Fibroblast of lung (primary cell): ENCODE measurements at regions not wholly inside any gene's neighbourhood (a gene's known extent, or its start where the extent isn't known, plus 50 kb on each side); places are given as distances from the start of the nearest gene placed in this dataset.

Source experiments
- DNase-seq, 2 donors: peaks; one replicate each; pipeline versions ENCODE4 v3.0.0 to v3.0.0-alpha.2; 2010; ENCODE audit warnings: low read depth in 2 of 2
- H2AFZ ChIP-seq: 2 replicates; pipeline ENCODE4 v1.5.1; 2012; ENCODE audit warnings: low read length, control low read depth, inconsistent platforms
- H3K27ac ChIP-seq: 2 replicates; pipeline ENCODE4 v1.5.1; 2011; ENCODE audit warnings: low read length, control low read depth; ENCODE audit not compliant: insufficient read depth
- H3K27me3 ChIP-seq: 2 replicates; pipeline ENCODE4 v1.5.1; 2011; ENCODE audit warnings: mild to moderate bottlenecking, low read length; ENCODE audit not compliant: control insufficient read depth, insufficient read depth
- H3K36me3 ChIP-seq: 2 replicates; pipeline ENCODE4 v1.5.1; 2011; ENCODE audit warnings: low read length; ENCODE audit not compliant: control insufficient read depth, insufficient read depth
- H3K4me1 ChIP-seq: 2 replicates; pipeline ENCODE4 v1.5.1; 2011; ENCODE audit warnings: low read length; ENCODE audit not compliant: control insufficient read depth, insufficient read depth; ENCODE audit errors: extremely low read depth
- H3K4me2 ChIP-seq: 2 replicates; pipeline ENCODE4 v1.5.1; 2011; ENCODE audit warnings: low read length, control low read depth; ENCODE audit not compliant: insufficient read depth; ENCODE audit errors: extremely low read depth
- H3K4me3 ChIP-seq, 4 experiments: fragments of 200-600 bp in 1 of 4; sonication (generic) in 1 of 4; replicated peaks in 1 of 4; 2 replicates each; pipeline ENCODE4 v1.5.1; 2011 to 2016; ENCODE audit warnings: low read length in 4 of 4, low read depth in 3 of 4, mild to moderate bottlenecking in 3 of 4, control low read depth in 2 of 4, inconsistent platforms in 1 of 4, mixed read lengths in 1 of 4; ENCODE audit not compliant: insufficient read depth in 1 of 4; ENCODE audit errors: control extremely low read depth in 1 of 4
- H3K79me2 ChIP-seq: 2 replicates; pipeline ENCODE4 v1.5.1; 2012; ENCODE audit warnings: mild to moderate bottlenecking, low read length, inconsistent platforms; ENCODE audit not compliant: control insufficient read depth, insufficient read depth
- H3K9ac ChIP-seq: 2 replicates; pipeline ENCODE4 v1.5.1; 2011; ENCODE audit warnings: mild to moderate bottlenecking, low read length, control low read depth; ENCODE audit not compliant: insufficient read depth
- H3K9me3 ChIP-seq: 2 replicates; pipeline ENCODE4 v1.5.1; 2012; ENCODE audit warnings: low read depth, low read length; ENCODE audit not compliant: control insufficient read depth, insufficient read depth
- H4K20me1 ChIP-seq: 2 replicates; pipeline ENCODE4 v1.5.1; 2011; ENCODE audit warnings: low read length; ENCODE audit not compliant: control insufficient read depth, insufficient read depth; ENCODE audit errors: extremely low read depth
- CTCF ChIP-seq, 2 donors: IDR thresholded peaks in 1 of 2; conservative IDR thresholded peaks in 1 of 2; 1 replicate in 1 of 2; 2 replicates in 1 of 2; pipeline ENCODE4 v1.5.1; 2011 to 2012; ENCODE audit warnings: low read length in 2 of 2, control low read depth in 1 of 2, inconsistent platforms in 1 of 2, low read depth in 1 of 2, mild to moderate bottlenecking in 1 of 2
- EZH2 ChIP-seq: IDR thresholded peaks from 2 replicates; pipeline ENCODE4 v1.5.1; 2012; ENCODE audit warnings: low read length, control low read depth, mild to moderate bottlenecking; ENCODE audit errors: missing control alignments

GRCh38 chr12:39033782-39034181 lies 128.4 kb upstream of the CPNE8 start:
- DNase-seq: no peak
- Histone ChIP-seq H3K4me3 (no peak overlapping the region), H3K9me3 (no peaks in the 10 kb centered on the region), H3K27me3 (no peaks in the 10 kb centered on the region), H3K79me2 (no peaks in the 10 kb centered on the region), H3K27ac (no peak overlapping the region), H2AFZ (no peak overlapping the region), H4K20me1 (no peaks in the 10 kb centered on the region), H3K4me1 (no peaks in the 10 kb centered on the region), H3K4me2 (no peak overlapping the region), H3K36me3 (no peaks in the 10 kb centered on the region), H3K9ac (no peak overlapping the region)
- TF ChIP-seq EZH2 (no peak), CTCF (conservative IDR thresholded peaks at IDR 0.05 in 1 of 2, IDR thresholded peaks at IDR 0.05 in 1 of 2; ENCODE audit: low read depth in 1 of 2, low read length in 2 of 2) (no peak)

GRCh38 chr12:39032448-39032847 lies 127.1 kb upstream of the CPNE8 start:
- no peaks in the 10 kb centered on the region for H3K9me3 ChIP-seq
- no peaks in the 10 kb centered on the region for H3K36me3 ChIP-seq
- H3K27me3 ChIP-seq: no peaks in the 10 kb centered on the region
- H4K20me1 ChIP-seq: no peaks in the 10 kb centered on the region
- TF ChIP-seq EZH2 (no peak), CTCF (conservative IDR thresholded peaks at IDR 0.05 in 1 of 2, IDR thresholded peaks at IDR 0.05 in 1 of 2; ENCODE audit: low read depth in 1 of 2, low read length in 2 of 2) (no peak)
- H2AFZ ChIP-seq: no peak overlapping the region
- H3K4me1 ChIP-seq: no peaks in the 10 kb centered on the region
- H3K27ac ChIP-seq: no peak overlapping the region
- DNase-seq: no peak
- H3K4me3 ChIP-seq: no peak overlapping the region
- H3K79me2 ChIP-seq: no peaks in the 10 kb centered on the region
- H3K4me2 ChIP-seq: no peak overlapping the region
- H3K9ac ChIP-seq: no peak overlapping the region

- no peak for TF ChIP-seq EZH2
- no peak for TF ChIP-seq CTCF (conservative IDR thresholded peaks at IDR 0.05 in 1 of 2, IDR thresholded peaks at IDR 0.05 in 1 of 2; ENCODE audit: low read depth in 1 of 2, low read length in 2 of 2)
- no peaks in the 10 kb centered on the region for H3K79me2 ChIP-seq
- H4K20me1 ChIP-seq: no peaks in the 10 kb centered on the region
- no peak overlapping the region for H3K4me3 ChIP-seq
- no peaks in the 10 kb centered on the region for H3K27me3 ChIP-seq
- no peaks in the 10 kb centered on the region for H3K4me1 ChIP-seq
- H3K9ac ChIP-seq: no peak overlapping the region
- H3K36me3 ChIP-seq: no peaks in the 10 kb centered on the region
- no peaks in the 10 kb centered on the region for H3K9me3 ChIP-seq
- no peak for DNase-seq
- no peak overlapping the region for H3K27ac ChIP-seq
- H2AFZ ChIP-seq: no peak overlapping the region
- H3K4me2 ChIP-seq: no peak overlapping the region
These were observed 126.6 kb upstream of the CPNE8 start for GRCh38 chr12:39032034-39032433.
